DND-41 (cell line): ENCODE measurements at regions not wholly inside any gene's neighbourhood (a gene's known extent, or its start where the extent isn't known, plus 50 kb on each side); places are given as distances from the start of the nearest gene placed in this dataset.

Experiments
- ATAC-seq: fragments of 200-7000 bp; cut with Tn5 transposase; 3 replicates; pipeline ENCODE4 v1.9.1; 2021; ENCODE audit warnings: low read depth; ENCODE audit not compliant: insufficient read depth
- DNase-seq: peaks from one replicate; pipeline ENCODE4 v3.0.0-alpha.2; 2020
- H2AFZ ChIP-seq: 2 replicates; pipeline ENCODE4 v1.6.0; 2012; ENCODE audit warnings: low read depth, low read length
- H3K27ac ChIP-seq: 2 replicates; pipeline ENCODE4 v1.5.1; 2012; ENCODE audit warnings: low read length, inconsistent platforms
- H3K27me3 ChIP-seq: fragments of 200-600 bp; sonication (generic); 2 replicates; pipeline ENCODE4 v1.6.0; 2012; ENCODE audit warnings: low read length, mild to moderate bottlenecking, inconsistent platforms; ENCODE audit not compliant: insufficient read depth, poor library complexity
- H3K36me3 ChIP-seq: 2 replicates; pipeline ENCODE4 v1.5.1; 2012; ENCODE audit warnings: low read length, inconsistent platforms; ENCODE audit not compliant: insufficient read depth
- H3K4me1 ChIP-seq: 2 replicates; pipeline ENCODE4 v1.5.1; 2012; ENCODE audit warnings: mild to moderate bottlenecking, low read length; ENCODE audit not compliant: insufficient read depth
- H3K4me2 ChIP-seq: 2 replicates; pipeline ENCODE4 v1.6.0; 2012; ENCODE audit warnings: mild to moderate bottlenecking, moderate library complexity, low read length, inconsistent platforms; ENCODE audit not compliant: insufficient read depth
- H3K4me3 ChIP-seq, 2 experiments: fragments of 200-600 bp in 1 of 2; shearing (Covaris generic) in 1 of 2; 2 replicates each; pipeline ENCODE4 v1.5.1; 2012 to 2016; ENCODE audit warnings: inconsistent platforms in 2 of 2, low read length in 2 of 2, mild to moderate bottlenecking in 2 of 2, low read depth in 1 of 2, moderate library complexity in 1 of 2
- H3K79me2 ChIP-seq: 2 replicates; pipeline ENCODE4 v1.6.0; 2012; ENCODE audit warnings: low read length, inconsistent platforms; ENCODE audit not compliant: insufficient read depth
- H3K9ac ChIP-seq: 2 replicates; pipeline ENCODE4 v1.6.0; 2012; ENCODE audit warnings: low read depth, mild to moderate bottlenecking, inconsistent platforms, low read length, moderate library complexity
- H3K9me3 ChIP-seq: 2 replicates; pipeline ENCODE4 v1.5.1; 2012; ENCODE audit warnings: low read length, moderate library complexity, mild to moderate bottlenecking, inconsistent platforms; ENCODE audit not compliant: insufficient read depth, severe bottlenecking
- H4K20me1 ChIP-seq: 2 replicates; pipeline ENCODE4 v1.6.0; 2012; ENCODE audit warnings: low read length; ENCODE audit not compliant: insufficient read depth
- CTCF ChIP-seq: IDR thresholded peaks from 2 replicates; pipeline ENCODE4 v1.5.1; 2012; ENCODE audit warnings: borderline replicate concordance, low read length, moderate library complexity, mild to moderate bottlenecking; ENCODE audit not compliant: poor library complexity, severe bottlenecking; ENCODE audit errors: extremely low read depth
- EZH2 ChIP-seq: IDR thresholded peaks from 3 replicates; pipeline ENCODE4 v1.6.1; 2012; ENCODE audit warnings: borderline replicate concordance, low read depth, mild to moderate bottlenecking, moderate library complexity, low read length, inconsistent platforms; ENCODE audit not compliant: severe bottlenecking

GRCh38 chr4:84441758-84442377, 57.2 kb downstream of the NKX6-1 start:
- Histone ChIP-seq H3K36me3 (no peaks in the 10 kb centered on the region), H3K9me3 (no peaks in the 10 kb centered on the region), H3K27me3 (no peaks in the 10 kb centered on the region), H3K27ac (no peak overlapping the region), H3K79me2 (no peaks in the 10 kb centered on the region), H3K9ac (no peak overlapping the region), H3K4me3 (no peak overlapping the region), H3K4me1 (no peaks in the 10 kb centered on the region), H3K4me2 (no peak overlapping the region), H2AFZ (no peak overlapping the region), H4K20me1 (no peaks in the 10 kb centered on the region)
- ATAC-seq (no peak), DNase-seq (no peak)
- TF ChIP-seq CTCF (no peak), EZH2 (no peak)

GRCh38 chr4:84439996-84440395, 59.1 kb downstream of the NKX6-1 start:
- Histone ChIP-seq H3K4me3 (no peak overlapping the region), H3K36me3 (no peaks in the 10 kb centered on the region), H3K79me2 (no peaks in the 10 kb centered on the region), H2AFZ (no peak overlapping the region), H4K20me1 (no peaks in the 10 kb centered on the region), H3K9ac (no peak overlapping the region), H3K27me3 (no peaks in the 10 kb centered on the region), H3K27ac (no peak overlapping the region), H3K4me2 (no peak overlapping the region), H3K4me1 (no peaks in the 10 kb centered on the region), H3K9me3 (no peaks in the 10 kb centered on the region)
- TF ChIP-seq CTCF (no peak), EZH2 (no peak)
- no peak for DNase-seq
- ATAC-seq, result no peak

GRCh38 chr4:84436812-84437211, 62.3 kb downstream of the NKX6-1 start:
- Histone ChIP-seq H3K4me1 (no peaks in the 10 kb centered on the region), H4K20me1 (no peaks in the 10 kb centered on the region), H3K4me3 (no peak overlapping the region), H3K4me2 (no peak overlapping the region), H3K27ac (no peak overlapping the region), H3K79me2 (no peaks in the 10 kb centered on the region), H3K27me3 (no peaks in the 10 kb centered on the region), H3K9me3 (no peaks in the 10 kb centered on the region), H3K9ac (no peak overlapping the region), H2AFZ (no peak overlapping the region), H3K36me3 (no peaks in the 10 kb centered on the region)
- no peak for DNase-seq
- no peak for ATAC-seq
- TF ChIP-seq EZH2, result no peak
- no peak for TF ChIP-seq CTCF

GRCh38 chr4:84434344-84434743, 64.7 kb downstream of the NKX6-1 start:
- H3K9me3 ChIP-seq, result no peaks in the 10 kb centered on the region
- H4K20me1 ChIP-seq, result no peaks in the 10 kb centered on the region
- ATAC-seq, result no peak
- no peaks in the 10 kb centered on the region for H3K27me3 ChIP-seq
- no peak overlapping the region for H3K4me3 ChIP-seq
- no peaks in the 10 kb centered on the region for H3K36me3 ChIP-seq
- no peaks in the 10 kb centered on the region for H3K4me1 ChIP-seq
- no peaks in the 10 kb centered on the region for H3K79me2 ChIP-seq
- H2AFZ ChIP-seq, result no peak overlapping the region
- DNase-seq, result no peak
- H3K4me2 ChIP-seq, result no peak overlapping the region
- no peak overlapping the region for H3K27ac ChIP-seq
- TF ChIP-seq CTCF (no peak), EZH2 (no peak)
- H3K9ac ChIP-seq, result no peak overlapping the region
